ENCODE measurements at regions not wholly inside any gene's neighbourhood (a gene's known extent, or its start where the extent isn't known, plus 50 kb on each side); places are given as distances from the start of the nearest gene placed in this dataset.
"Not testable (repeated sequence)": the region's sequence is repeated elsewhere in the genome, so short reads cannot be mapped to it uniquely, and the experiment has no call there.

DNA sequence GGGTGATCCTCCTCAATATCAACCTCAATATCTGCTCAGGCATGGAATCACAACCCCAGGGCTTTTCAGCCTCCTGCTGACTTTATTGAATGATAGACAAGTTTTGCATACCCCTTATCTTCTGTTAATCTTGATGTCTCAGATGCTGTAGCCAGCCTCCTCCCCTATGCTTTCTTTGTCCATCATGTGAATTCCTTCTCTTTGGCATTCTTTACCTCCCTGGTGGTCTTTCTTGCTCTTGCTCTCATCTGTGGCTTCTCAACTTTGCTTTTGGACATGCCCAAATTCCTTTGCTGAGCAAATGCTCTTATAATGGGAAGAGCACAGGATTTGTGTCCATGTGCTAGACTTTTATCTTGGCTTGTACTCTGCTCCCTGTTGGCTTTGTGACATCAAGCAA lies 73.4 kb upstream of the FAM13C start:
- no peaks in the 10 kb centered on the region for H3K4me1 Mint-ChIP-seq
- H3K4me3 Mint-ChIP-seq: no peak overlapping the region
- TF ChIP-seq CTCF (conservative IDR thresholded peaks at IDR 0.05): no peak
- H3K9me3 Mint-ChIP-seq: no peaks in the 10 kb centered on the region
- no peak for DNase-seq (ENCODE audit: low read depth, low spot score)
- H3K27ac Mint-ChIP-seq (ENCODE audit: unreplicated experiment): no peak overlapping the region
- peaks cover 2% of the 10 kb centered on the region for H3K27me3 Mint-ChIP-seq (ENCODE audit: low read depth)
- H3K36me3 Mint-ChIP-seq (ENCODE audit: low read depth): no peaks in the 10 kb centered on the region

DNA sequence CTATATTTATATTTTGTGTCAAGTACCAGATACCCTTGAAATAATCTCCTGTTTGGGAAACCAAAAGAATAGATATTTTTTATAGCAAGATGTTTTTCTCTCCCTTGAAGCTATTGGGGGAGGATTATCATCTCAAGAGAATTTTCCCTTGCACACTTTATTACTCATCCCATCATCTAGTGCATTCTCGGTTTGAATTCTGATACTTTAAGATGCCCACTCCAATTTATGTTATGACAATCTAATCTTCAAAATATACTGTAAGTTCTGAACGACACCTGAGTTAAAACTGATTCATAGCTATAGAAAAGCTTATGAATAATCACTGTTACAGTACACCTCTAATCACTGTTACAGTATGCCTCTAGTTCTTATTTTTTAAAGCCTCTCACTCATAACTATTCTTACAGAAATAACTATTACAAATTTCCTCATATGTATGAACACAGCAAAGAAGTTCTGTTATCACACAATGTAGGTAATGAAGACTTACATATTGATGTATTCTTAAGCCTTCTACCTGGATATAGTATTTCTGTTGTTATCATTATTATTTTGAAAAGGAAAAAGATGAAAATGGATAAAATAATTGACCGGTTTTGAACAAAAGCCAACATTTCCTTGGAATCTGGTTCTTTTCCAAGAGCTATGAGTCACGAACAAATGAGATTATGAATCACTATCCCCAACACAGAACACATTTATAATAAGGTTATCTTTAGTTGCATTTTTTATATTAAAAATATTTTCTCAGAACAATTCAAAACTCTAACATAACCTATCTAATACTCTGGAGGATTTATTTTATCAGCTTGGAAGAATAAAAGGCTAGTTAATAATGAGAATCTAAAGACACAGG lies 72.3 kb upstream of the FAM13C start:
- Mint-ChIP-seq H3K9me3 (no peaks in the 10 kb centered on the region), H3K27me3 (ENCODE audit: low read depth) (peaks cover 2% of the 10 kb centered on the region), H3K27ac (ENCODE audit: unreplicated experiment) (no peak overlapping the region), H3K4me1 (no peaks in the 10 kb centered on the region), H3K36me3 (ENCODE audit: low read depth) (no peaks in the 10 kb centered on the region), H3K4me3 (no peak overlapping the region)
- TF ChIP-seq CTCF (conservative IDR thresholded peaks at IDR 0.05): no peak
- no peak for DNase-seq (ENCODE audit: low read depth, low spot score)

DNA sequence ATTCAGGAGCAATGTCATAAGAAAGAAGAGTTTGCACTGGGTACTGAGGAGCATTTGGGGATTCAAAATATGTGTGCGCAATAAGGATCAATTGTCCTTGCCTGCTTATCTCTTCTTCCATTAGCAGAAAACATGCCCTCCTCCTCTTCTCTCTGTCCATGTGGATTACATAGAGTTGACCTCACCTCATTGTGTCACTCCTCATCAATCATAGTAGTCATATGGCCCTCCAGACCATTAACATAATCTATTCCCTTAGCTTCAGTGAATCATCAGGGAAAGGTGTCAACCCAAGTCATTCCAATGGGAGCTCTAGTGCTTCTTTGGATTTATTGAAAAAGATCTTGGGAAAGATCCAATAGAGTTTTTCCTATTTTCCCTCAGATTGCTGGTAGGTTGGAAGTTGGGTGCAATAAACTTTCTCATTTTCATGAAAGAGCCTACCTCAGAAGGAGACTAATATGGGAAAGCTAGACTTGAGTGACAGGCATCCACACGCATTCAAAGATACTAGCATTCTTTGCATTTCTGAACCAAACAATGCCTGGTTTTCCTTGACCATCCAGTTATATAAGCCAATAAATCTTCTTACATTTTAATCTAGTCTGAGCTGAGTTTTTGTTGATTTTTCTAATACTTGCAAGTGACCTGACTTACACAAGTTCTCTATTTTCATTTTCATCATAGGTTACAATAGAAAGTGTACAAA lies 71.5 kb upstream of the FAM13C start:
- Mint-ChIP-seq H3K27ac (ENCODE audit: unreplicated experiment) (no peak overlapping the region), H3K36me3 (ENCODE audit: low read depth) (no peaks in the 10 kb centered on the region), H3K4me1 (no peaks in the 10 kb centered on the region), H3K9me3 (no peaks in the 10 kb centered on the region), H3K27me3 (ENCODE audit: low read depth) (peaks cover 2% of the 10 kb centered on the region), H3K4me3 (no peak overlapping the region)
- no peak for DNase-seq (ENCODE audit: low read depth, low spot score)
- TF ChIP-seq CTCF (conservative IDR thresholded peaks at IDR 0.05): no peak

DNA sequence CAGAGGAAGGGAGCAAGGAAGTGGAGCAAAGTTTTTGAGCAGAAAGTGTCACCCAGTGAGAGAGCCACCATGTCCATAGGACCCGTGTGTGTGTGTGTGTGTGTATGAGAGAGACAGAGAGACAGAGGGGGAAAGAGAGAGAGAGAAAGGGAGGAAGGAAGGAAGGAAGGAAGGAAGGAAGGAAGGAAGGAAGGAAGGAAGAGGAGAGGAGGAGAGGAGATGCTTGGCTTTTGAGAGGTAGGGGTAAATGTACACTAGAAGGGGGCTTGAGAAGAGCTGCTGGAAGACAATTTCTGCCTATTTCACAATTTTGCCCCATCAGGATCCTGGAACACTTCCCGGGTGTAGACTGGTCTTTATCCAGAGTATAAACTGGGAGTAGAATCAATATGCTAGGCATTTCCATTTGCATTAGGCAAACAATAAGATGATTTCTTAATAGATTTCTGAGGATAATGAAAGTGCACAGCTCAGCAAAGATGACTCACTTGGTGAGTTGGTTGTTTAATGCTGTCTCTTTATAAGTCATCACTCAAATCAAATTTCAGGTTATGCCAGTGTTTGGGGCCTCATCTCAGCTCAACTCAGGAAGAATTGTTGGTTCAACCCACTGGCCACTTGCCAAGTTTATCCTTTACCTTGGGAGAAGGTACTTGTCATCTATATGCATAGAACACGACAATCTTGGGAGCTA lies 70.0 kb upstream of the FAM13C start:
- Mint-ChIP-seq H3K27me3 (ENCODE audit: low read depth) (peaks cover 2% of the 10 kb centered on the region), H3K4me1 (no peaks in the 10 kb centered on the region), H3K9me3 (no peaks in the 10 kb centered on the region), H3K36me3 (ENCODE audit: low read depth) (no peaks in the 10 kb centered on the region), H3K4me3 (no peak overlapping the region), H3K27ac (ENCODE audit: unreplicated experiment) (no peak overlapping the region)
- DNase-seq (ENCODE audit: low read depth, low spot score): no peak
- TF ChIP-seq CTCF (conservative IDR thresholded peaks at IDR 0.05): no peak

- not testable (repeated sequence) for H3K36me3 Mint-ChIP-seq (ENCODE audit: low read depth); H3K4me3 Mint-ChIP-seq; DNase-seq (ENCODE audit: low read depth, low spot score); H3K27ac Mint-ChIP-seq (ENCODE audit: unreplicated experiment); H3K4me1 Mint-ChIP-seq
- Mint-ChIP-seq H3K9me3 (peaks cover 11% of the 10 kb centered on the region), H3K27me3 (ENCODE audit: low read depth) (peaks cover 15% of the 10 kb centered on the region)
These were observed 51.4 kb upstream of the FAM13C start for GRCh38 chr10:59413795-59414194.

Measured in neural crest cell (in vitro differentiated cells).